PC-3 (cell line): ENCODE measurements at regions not wholly inside any gene's neighbourhood (a gene's known extent, or its start where the extent isn't known, plus 50 kb on each side); places are given as distances from the start of the nearest gene placed in this dataset.
"Not testable (repeated sequence)": the region's sequence is repeated elsewhere in the genome, so short reads cannot be mapped to it uniquely, and the experiment has no call there.

Experiments used
- ATAC-seq: fragments of 200-7000 bp; cut with Tn5 transposase; 2 replicates; pipeline ENCODE4 v1.9.1; 2020; ENCODE audit warnings: mild to moderate bottlenecking, moderate library complexity
- BruUV-seq: library from RNA; stranded (reverse); fragments of 400-500 nt; replicated peaks from 2 replicates; lab custom pipeline; 2021; lab: Mats Ljungman, UMichigan
- CTCF ChIA-PET: fragments of 300-600 bp; sonication (Branson Sonifier 250); formaldehyde crosslinking; loops from one replicate; lab custom pipeline; 2022; ENCODE audit warnings: antibody characterized with exemption; lab: Charles Lee
- POLR2A ChIA-PET: fragments of 300-600 bp; sonication (Branson Sonifier 250); formaldehyde crosslinking; loops from one replicate; lab custom pipeline; 2022; ENCODE audit warnings: antibody characterized with exemption; ENCODE audit not compliant: unreplicated experiment; lab: Charles Lee
- DNase-seq: peaks from one replicate; pipeline ENCODE4 v3.0.0-alpha.2; 2015
- H2AFZ ChIP-seq: fragments of 300-600 bp; sonication (generic); 2 replicates; pipeline ENCODE4 v1.6.0; 2016; ENCODE audit warnings: antibody characterized with exemption, low read length
- H3F3A ChIP-seq: fragments of 300-600 bp; sonication (generic); one replicate; pipeline ENCODE4 v1.6.0; 2017; ENCODE audit warnings: antibody characterized with exemption, low read length, control low read depth, mild to moderate bottlenecking; ENCODE audit not compliant: unreplicated experiment
- H3K27ac ChIP-seq: fragments of 300-600 bp; sonication (generic); 2 replicates; pipeline ENCODE4 v1.5.1; 2016; ENCODE audit warnings: mild to moderate bottlenecking, low read length
- H3K27me3 ChIP-seq: fragments of 300-600 bp; sonication (generic); 2 replicates; pipeline ENCODE4 v1.6.1; 2016; ENCODE audit warnings: low read length, mixed read lengths
- H3K36me3 ChIP-seq: fragments of 300-600 bp; sonication (generic); 2 replicates; pipeline ENCODE4 v1.6.1; 2016; ENCODE audit warnings: low read depth, mixed run types, low read length, mixed read lengths
- H3K4me1 ChIP-seq: fragments of 300-600 bp; sonication (generic); 2 replicates; pipeline ENCODE4 v1.5.1; 2016; ENCODE audit warnings: low read length; ENCODE audit not compliant: insufficient read depth
- H3K4me2 ChIP-seq: fragments of 300-600 bp; sonication (generic); 2 replicates; pipeline ENCODE4 v1.6.0; 2016; ENCODE audit warnings: low read length
- H3K4me3 ChIP-seq: fragments of 300-600 bp; sonication (generic); 2 replicates; pipeline ENCODE4 v1.5.1; 2016; ENCODE audit warnings: mild to moderate bottlenecking, low read length, mixed read lengths
- H3K79me2 ChIP-seq: fragments of 300-600 bp; sonication (generic); 2 replicates; pipeline ENCODE4 v1.6.1; 2017; ENCODE audit warnings: low read length, mixed read lengths
- H3K9ac ChIP-seq: fragments of 300-600 bp; sonication (generic); 2 replicates; pipeline ENCODE4 v1.6.0; 2016; ENCODE audit warnings: mild to moderate bottlenecking, low read length
- H3K9me2 ChIP-seq: fragments of 300-600 bp; sonication (generic); replicated peaks from 2 replicates; pipeline ENCODE4 v1.6.1; 2016; ENCODE audit warnings: mixed run types, low read length, mixed read lengths
- H3K9me3 ChIP-seq: fragments of 300-600 bp; sonication (generic); 2 replicates; pipeline ENCODE4 v1.6.1; 2016; ENCODE audit warnings: low read length, mixed read lengths
- H4K20me1 ChIP-seq: fragments of 300-600 bp; sonication (generic); 2 replicates; pipeline ENCODE4 v1.6.1; 2016; ENCODE audit warnings: low read length, mixed read lengths
- EZH2 ChIP-seq: fragments of 300-600 bp; sonication (generic); IDR thresholded peaks from one replicate; pipeline ENCODE4 v1.6.1; 2017; ENCODE audit warnings: antibody characterized with exemption, mild to moderate bottlenecking, low read length; ENCODE audit not compliant: unreplicated experiment
- EZH2phosphoT487 ChIP-seq: fragments of 300-600 bp; sonication (generic); IDR thresholded peaks from 2 replicates; pipeline ENCODE4 v1.6.1; 2018; ENCODE audit warnings: mild to moderate bottlenecking, antibody characterized with exemption, low read length, borderline replicate concordance
- intact Hi-C: fragments of 100-400 bp; cut with micrococcal nuclease; formaldehyde crosslinking; loops from 2 replicates; pipeline ENCODE4 v1.9.0; 2023
- TF ChIP-seq, protein P1 (sequence below): fragments of 300-600 bp; sonication (generic); conservative IDR thresholded peaks from 2 replicates; pipeline ENCODE4 v1.5.1; 2017; ENCODE audit warnings: antibody characterized with exemption, low read depth, mild to moderate bottlenecking, low read length

DNA sequence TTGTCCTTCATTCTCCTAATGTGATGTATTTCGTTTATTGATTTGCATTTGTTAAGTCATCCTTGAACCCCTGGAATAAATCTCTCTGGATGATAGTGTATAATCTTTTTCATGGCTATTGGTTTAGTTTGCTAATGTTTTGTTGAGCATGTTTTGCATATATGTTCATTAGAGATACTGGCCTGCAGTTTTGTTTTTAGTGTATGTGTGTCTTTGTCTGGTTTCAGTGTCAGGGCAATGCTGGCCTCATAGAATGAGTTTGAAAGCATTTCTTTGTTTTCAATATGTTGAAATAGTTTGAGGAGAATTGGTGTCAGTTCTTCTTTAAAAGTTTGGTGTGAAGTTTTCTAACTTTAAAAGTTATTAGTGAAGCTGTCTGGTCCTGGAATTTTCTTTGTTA, 149.6 kb upstream of the ATP10B start:
- TF ChIP-seq, protein P1, sequence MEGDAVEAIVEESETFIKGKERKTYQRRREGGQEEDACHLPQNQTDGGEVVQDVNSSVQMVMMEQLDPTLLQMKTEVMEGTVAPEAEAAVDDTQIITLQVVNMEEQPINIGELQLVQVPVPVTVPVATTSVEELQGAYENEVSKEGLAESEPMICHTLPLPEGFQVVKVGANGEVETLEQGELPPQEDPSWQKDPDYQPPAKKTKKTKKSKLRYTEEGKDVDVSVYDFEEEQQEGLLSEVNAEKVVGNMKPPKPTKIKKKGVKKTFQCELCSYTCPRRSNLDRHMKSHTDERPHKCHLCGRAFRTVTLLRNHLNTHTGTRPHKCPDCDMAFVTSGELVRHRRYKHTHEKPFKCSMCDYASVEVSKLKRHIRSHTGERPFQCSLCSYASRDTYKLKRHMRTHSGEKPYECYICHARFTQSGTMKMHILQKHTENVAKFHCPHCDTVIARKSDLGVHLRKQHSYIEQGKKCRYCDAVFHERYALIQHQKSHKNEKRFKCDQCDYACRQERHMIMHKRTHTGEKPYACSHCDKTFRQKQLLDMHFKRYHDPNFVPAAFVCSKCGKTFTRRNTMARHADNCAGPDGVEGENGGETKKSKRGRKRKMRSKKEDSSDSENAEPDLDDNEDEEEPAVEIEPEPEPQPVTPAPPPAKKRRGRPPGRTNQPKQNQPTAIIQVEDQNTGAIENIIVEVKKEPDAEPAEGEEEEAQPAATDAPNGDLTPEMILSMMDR, result no peak
- TF ChIP-seq EZH2 (no peak), EZH2phosphoT487 (no peak)
- CTCF ChIA-PET, result no interaction called here
- Histone ChIP-seq H3K4me1 (no peaks in the 10 kb centered on the region), H2AFZ (no peak overlapping the region), H3K9me3 (peaks cover 14% of the 10 kb centered on the region; the same call in 1 of the 2 replicates), H3K9ac (no peak overlapping the region), H3K27me3 (no peaks in the 10 kb centered on the region), H4K20me1 (no peaks in the 10 kb centered on the region), H3K4me2 (no peak overlapping the region), H3K36me3 (no peaks in the 10 kb centered on the region), H3F3A (no peaks in the 10 kb centered on the region), H3K9me2 (no peaks in the 10 kb centered on the region), H3K27ac (no peak overlapping the region), H3K4me3 (no peak overlapping the region), H3K79me2 (no peaks in the 10 kb centered on the region)
- POLR2A ChIA-PET, result no interaction called here
- ATAC-seq (no peak), DNase-seq (no peak)
- intact Hi-C loops, result no loop called here
- no TSS peak for BruUV-seq

DNA sequence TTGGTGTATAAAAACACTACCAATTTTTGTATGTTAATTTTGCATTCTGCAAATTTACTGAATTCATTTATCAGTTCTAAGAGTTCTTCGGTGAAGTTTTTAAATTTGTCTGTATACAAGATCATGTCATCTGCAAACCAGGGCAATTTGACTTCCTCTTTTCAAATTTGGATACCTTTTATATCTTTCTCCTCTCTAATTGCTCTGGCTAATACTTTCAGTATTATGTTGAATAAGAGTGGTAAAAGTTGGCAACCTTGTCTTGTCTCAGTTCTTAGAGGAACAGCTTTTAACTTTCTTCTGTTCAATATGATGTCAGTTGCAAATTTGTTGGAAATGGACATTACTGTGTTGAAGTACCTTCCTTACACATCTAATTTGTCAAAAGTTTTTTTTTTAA, 149.1 kb upstream of the ATP10B start:
- POLR2A ChIA-PET, DNase-seq, intact Hi-C loops, H3K9ac ChIP-seq, ATAC-seq, H3K36me3 ChIP-seq, H3K27me3 ChIP-seq, H3K27ac ChIP-seq, CTCF ChIA-PET, H3K9me2 ChIP-seq, BruUV-seq, H2AFZ ChIP-seq, H3K4me1 ChIP-seq, H3K4me3 ChIP-seq, H4K20me1 ChIP-seq, H3K4me2 ChIP-seq, H3F3A ChIP-seq, H3K79me2 ChIP-seq: not testable (repeated sequence)
- H3K9me3 ChIP-seq, result peaks cover 14% of the 10 kb centered on the region; the same call in 1 of the 2 replicates

DNA sequence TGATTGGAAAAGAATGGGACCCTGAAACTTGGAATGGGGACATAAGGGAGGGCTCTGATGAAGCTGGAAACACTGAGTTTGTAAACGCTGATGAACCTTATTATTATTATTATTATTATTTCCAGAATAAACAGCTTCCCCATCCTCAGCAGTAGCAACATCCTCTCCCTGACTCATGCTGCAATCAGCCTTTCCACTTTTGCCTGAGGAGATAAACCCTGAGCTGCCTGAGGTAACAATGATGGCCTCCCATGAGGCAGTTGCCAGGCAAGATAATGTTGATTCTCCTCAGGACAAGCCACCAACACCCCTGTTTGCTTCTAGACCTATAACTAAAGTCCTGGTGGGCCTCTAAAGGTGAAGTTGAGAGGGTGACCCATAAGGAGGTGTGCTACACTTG, 139.2 kb upstream of the ATP10B start:
- Histone ChIP-seq H3F3A (no peaks in the 10 kb centered on the region), H3K36me3 (no peaks in the 10 kb centered on the region), H3K4me2 (no peak overlapping the region), H3K9me2 (no peaks in the 10 kb centered on the region), H3K27ac (no peak overlapping the region), H2AFZ (no peak overlapping the region), H3K9ac (no peak overlapping the region), H3K4me3 (no peak overlapping the region), H4K20me1 (no peaks in the 10 kb centered on the region), H3K4me1 (no peaks in the 10 kb centered on the region), H3K9me3 (0 out of 2 replicates have a peak, but pooled peaks cover 8% of the 10 kb centered on the region), H3K27me3 (no peaks in the 10 kb centered on the region), H3K79me2 (no peaks in the 10 kb centered on the region)
- ATAC-seq (no peak), DNase-seq (no peak)
- no peak for TF ChIP-seq EZH2
- TF ChIP-seq EZH2phosphoT487, result no peak
- TF ChIP-seq, protein P1, result no peak
- BruUV-seq, result no TSS peak
- intact Hi-C loops, result no loop called here
- ChIA-PET POLR2A (no interaction called here), CTCF (no interaction called here)
